ENCODE measurements at regions not wholly inside any gene's neighbourhood (a gene's known extent, or its start where the extent isn't known, plus 50 kb on each side); places are given as distances from the start of the nearest gene placed in this dataset.

- no peak overlapping the region for H3K4me3 ChIP-seq (ENCODE audit: low read depth, low read length)
- ChIA-PET POLR2A (no interaction called here), CTCF (no interaction called here)
- no peak for TF ChIP-seq CTCF (IDR thresholded peaks at IDR 0.05; ENCODE audit: insufficient read depth, low read length, missing control alignments)
- DNase-seq (ENCODE audit: low read depth, low spot score) = no peak
Measured at GRCh38 chr2:129604560-129604959, 374.9 kb upstream of the RAB6C start.

- no peak for TF ChIP-seq CTCF (IDR thresholded peaks at IDR 0.05; ENCODE audit: insufficient read depth, low read length, missing control alignments)
- CTCF ChIA-PET = no interaction called here
- DNase-seq (ENCODE audit: low read depth, low spot score) = no peak
- no peak overlapping the region for H3K4me3 ChIP-seq (ENCODE audit: low read depth, low read length)
- POLR2A ChIA-PET = no interaction called here
Measured at GRCh38 chr2:129605646-129606045, 373.8 kb upstream of the RAB6C start.

- CTCF ChIA-PET = no interaction called here
- H3K4me3 ChIP-seq (ENCODE audit: low read depth, low read length) = no peak overlapping the region
- POLR2A ChIA-PET = no interaction called here
- no peak for TF ChIP-seq CTCF (IDR thresholded peaks at IDR 0.05; ENCODE audit: insufficient read depth, low read length, missing control alignments)
- no peak for DNase-seq (ENCODE audit: low read depth, low spot score)
Measured at GRCh38 chr2:129606496-129607270, 372.8 kb upstream of the RAB6C start.

GRCh38 chr2:129609224-129609623, 370.2 kb upstream of the RAB6C start:
- TF ChIP-seq CTCF (IDR thresholded peaks at IDR 0.05; ENCODE audit: insufficient read depth, low read length, missing control alignments) = no peak
- ChIA-PET CTCF (no interaction called here), POLR2A (no interaction called here)
- no peak for DNase-seq (ENCODE audit: low read depth, low spot score)
- no peak overlapping the region for H3K4me3 ChIP-seq (ENCODE audit: low read depth, low read length)

GRCh38 chr2:129610766-129611165, 368.7 kb upstream of the RAB6C start:
- no peak overlapping the region for H3K4me3 ChIP-seq (ENCODE audit: low read depth, low read length)
- no peak for DNase-seq (ENCODE audit: low read depth, low spot score)
- no peak for TF ChIP-seq CTCF (IDR thresholded peaks at IDR 0.05; ENCODE audit: insufficient read depth, low read length, missing control alignments)
- CTCF ChIA-PET = no interaction called here
- POLR2A ChIA-PET = no interaction called here

GRCh38 chr2:129611471-129611870, 368.0 kb upstream of the RAB6C start:
- TF ChIP-seq CTCF (IDR thresholded peaks at IDR 0.05; ENCODE audit: insufficient read depth, low read length, missing control alignments) = no peak
- H3K4me3 ChIP-seq (ENCODE audit: low read depth, low read length) = no peak overlapping the region
- CTCF ChIA-PET = no interaction called here
- DNase-seq (ENCODE audit: low read depth, low spot score) = no peak
- POLR2A ChIA-PET = no interaction called here

Data from AG04449 (cell line).